Stimulated activated CD4-positive, alpha-beta T cell treated with anti-CD3 and anti-CD28 coated beads, Interleukin-1b, Interleukin-23, amount 100 ng/mL, for 48 hours (primary cell): ENCODE measurements at regions not wholly inside any gene's neighbourhood (a gene's known extent, or its start where the extent isn't known, plus 50 kb on each side); places are given as distances from the start of the nearest gene placed in this dataset.

Source experiments
- DNase-seq: peaks from one replicate; pipeline ENCODE4 v3.0.0-alpha.2; 2020

DNA sequence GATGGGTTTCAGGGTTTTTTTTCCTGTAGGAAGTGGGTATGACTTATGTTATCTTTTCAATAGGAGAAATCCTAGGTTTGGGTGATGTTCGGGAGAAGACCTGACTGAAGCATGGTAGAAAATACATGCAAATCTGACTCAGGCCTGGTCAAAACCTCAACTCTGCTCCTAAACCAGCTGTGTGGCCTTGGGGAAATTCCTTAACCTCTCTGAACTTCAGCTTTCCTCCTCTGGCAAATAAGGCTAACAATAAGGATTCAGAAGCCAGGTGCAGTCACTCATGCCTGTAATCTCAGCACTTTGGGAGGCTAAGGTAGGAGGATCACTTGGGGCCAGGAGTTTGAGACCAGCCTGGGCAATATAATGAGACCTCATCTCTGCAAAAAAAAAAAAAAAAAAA lies 148.5 kb downstream of the PHETA1 start:
- DNase-seq: no peak

DNA sequence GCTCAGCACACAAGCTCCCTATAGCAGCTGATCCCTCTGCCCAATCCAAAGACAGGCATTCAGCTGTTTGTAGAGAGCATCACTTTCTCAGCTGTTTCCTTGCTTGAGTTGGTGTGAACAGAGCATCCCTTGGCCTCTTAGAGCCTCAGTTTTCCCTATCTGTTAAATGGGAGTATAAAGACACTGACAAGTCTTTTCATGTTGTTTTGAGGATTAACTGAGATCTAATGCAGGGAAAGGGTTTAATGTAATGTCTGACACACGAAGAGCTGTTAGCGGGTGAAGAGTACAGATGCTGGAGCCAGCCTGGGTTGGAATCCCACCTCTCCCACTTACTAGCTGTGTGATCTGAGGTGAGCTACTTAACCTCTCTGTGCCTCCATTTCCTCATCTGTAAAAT lies 149.5 kb downstream of the PHETA1 start:
- no peak for DNase-seq

DNA sequence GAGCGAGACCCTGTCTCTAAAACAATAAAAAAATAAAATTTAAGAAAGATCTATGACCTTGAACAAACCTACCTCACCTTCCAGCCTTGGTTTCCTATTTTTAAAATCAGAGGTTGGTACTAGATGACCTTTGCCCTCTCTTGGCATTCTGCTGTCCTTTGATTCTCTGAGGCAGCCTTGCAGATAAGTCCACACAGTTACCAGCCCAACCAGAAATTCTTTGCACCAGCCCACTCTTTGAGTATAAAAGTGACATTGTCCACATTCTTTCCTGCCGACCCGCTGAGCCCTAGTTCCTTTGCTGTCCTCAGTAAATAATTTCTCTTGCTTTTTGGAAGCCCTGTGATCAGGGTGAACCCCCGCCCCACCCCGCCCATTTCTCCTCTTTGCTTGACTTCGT lies 150.4 kb downstream of the PHETA1 start:
- DNase-seq: no peak

DNA sequence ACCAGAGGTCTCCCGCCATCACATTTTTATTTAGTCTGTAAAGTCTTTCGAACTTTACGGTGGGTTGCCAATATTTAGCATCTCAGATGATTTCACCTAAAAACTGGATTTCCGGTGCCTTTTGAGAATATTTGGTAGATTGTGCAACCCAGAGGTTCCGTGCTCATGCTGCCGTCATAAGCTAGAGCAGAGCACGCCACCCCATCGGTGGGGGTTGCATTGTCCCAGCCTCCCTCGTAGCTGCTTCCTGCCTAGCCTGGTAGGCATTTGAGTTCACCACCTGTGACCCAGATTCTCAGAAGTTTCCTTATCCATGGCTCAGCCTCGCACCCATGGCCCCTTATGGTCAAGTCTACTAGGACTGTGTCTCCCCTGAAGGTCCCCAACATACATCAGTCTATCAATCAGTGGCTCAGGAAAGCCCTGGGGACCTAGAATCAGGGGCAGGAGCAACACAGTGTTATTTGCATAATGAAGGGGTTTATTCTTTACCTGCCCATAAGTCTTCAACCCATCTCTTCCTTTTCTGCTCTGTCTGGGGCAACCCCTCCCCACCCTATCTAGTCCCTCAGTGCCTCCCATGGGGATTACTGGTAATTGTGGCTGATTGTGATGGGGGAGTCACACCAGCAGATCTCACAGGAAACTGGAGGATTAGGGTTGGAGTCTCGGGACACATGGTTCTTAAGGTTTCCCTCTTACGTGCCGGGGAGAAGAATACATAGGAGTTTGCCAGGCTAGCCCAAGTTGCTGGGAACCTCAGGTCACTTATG lies 152.3 kb downstream of the PHETA1 start:
- no peak for DNase-seq

DNA sequence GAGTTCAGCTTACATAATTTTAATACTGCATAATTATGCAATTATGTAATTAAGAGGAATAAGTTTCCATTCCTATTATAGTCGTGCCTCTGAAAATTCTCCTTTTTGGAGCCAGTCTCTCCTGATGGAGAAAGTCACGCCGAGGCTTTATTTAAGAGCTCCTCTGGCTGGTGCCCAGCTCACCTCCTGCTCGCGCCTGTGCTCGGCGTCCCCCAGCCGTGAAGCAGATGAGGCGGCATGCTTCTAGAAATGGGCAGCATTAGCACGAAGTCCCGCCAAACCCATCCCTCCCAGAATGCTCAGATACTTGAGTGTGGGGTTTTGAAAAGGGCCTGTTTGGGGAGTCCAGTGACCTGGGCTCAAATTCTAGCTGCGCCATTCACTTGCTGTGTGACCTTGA lies 153.0 kb downstream of the PHETA1 start:
- DNase-seq: no peak

DNA sequence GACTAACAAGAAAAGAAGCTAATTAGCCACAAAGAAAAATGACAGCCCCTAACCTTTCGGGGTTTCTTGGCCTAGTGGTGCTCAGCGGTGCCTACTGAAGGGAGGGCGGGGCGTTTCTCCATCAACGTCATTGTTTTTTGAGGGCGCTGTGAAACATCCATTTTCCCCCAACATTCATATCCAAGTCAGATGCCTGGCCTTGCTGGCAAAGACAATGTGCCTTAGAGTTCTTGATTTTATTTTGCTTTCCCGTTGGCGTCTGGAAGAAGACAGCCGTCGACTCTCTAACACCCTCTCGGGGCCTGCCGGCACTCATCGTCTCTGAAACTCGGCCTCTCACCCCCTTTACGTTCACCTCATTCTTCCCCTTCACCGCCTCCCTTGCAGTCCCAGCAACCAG lies 154.5 kb downstream of the PHETA1 start:
- no peak for DNase-seq

DNA sequence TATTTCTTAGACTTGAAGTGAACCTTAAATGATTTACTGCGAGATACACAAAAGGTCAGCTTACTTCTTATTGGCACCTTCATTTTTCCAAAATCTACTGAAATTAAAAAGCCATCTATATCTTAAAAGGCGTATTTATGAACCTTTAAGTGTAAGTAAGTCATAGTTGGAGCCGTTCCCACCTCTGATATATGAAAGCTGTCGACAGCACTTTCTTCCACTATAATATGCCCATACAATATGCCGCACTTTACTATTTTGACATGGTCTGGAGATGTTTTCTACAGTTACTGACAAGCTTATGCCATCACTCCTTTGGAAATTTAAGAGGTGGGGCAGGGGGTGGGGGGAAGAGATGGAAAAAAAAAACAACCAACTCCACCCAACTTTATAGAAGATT lies 155.3 kb downstream of the PHETA1 start:
- DNase-seq: no peak

DNA sequence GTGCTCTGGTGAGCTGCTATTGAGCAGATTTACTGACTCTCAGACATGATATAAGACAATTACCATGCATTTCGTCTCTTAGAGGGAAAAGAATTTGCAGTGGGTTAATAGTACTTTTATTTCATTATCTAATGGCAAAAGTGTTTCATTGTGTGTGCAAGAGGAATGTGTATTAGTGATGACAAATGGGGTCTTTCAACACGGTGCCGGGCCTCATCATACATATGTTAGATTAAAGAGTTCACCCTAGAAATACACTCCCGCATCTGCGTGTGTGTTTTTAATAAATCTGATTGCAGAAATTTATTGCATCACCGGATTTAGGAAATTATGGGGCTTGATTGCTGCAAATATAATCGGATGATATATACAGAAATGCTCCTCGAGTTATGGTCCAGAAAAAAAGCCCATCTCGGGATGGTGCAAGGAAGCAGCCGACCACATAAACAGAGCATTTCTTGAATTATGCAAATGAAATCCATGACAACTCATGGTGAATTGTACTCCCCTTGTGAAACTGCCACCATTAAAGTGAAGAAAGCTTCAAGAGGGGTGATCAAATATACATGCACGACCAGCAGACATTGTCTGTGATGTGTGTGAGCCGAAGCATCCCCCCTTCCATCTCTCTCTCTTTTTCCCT lies 156.0 kb downstream of the PHETA1 start:
- DNase-seq: no peak

DNA sequence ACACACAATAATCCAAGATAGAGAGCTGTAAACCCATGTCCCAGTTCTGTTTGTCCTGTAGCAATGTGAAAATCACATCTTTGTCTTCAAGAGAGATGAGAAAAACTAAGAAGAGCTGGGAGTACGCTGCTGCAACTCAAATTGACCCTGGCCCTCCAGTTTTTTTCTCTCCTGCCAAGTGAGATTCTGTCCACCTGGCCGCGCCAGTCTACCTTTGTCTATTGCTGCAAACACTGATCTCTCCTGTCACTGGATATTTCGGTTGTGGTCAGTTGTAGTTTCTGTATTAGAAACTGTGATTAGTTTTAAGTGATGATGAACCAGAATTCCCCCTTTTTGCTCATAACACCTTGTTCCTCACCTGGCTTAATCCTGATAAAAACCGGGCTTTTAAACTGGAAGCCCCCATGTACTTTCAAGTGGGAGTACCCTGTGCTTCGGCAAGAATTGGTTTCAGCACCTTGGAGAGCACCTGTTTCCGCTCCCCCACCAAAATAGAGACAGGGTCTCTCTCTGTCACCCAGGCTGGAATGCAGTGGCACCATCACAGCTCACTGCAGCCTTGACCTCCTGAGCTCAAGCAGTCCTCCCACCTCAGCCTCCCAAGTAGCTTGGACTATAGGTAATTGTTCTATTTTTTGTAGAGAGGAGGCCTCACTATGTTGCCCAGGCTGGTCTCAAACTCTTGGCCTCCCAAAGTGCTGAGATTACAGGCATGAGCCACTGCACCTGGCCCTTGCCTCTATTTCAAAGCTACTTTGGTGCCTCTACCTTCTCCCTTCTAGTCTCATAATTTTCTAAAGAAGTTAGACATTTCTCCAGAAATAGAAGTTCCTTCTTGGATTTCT lies 156.8 kb downstream of the PHETA1 start:
- DNase-seq: no peak

DNA sequence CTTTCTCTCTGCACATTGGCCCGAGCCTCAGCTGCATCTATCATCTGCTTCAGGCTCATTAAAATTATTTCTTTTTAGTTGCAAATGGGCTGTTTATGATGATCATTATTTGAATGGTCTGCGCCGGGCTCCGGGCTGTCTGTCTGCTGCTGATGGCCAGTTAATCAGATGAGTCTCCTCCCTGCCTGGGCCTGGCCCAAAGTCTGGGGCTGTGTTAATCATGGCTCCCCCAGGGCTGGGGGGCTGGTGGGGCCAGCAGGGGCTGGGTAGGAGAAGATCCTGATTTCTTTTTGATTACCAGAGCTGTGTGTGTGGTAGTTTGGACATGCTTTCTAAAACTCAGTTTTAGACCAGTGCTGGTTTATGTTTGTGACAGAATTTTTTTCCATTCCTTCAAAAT lies 159.1 kb downstream of the PHETA1 start:
- DNase-seq: no peak

DNA sequence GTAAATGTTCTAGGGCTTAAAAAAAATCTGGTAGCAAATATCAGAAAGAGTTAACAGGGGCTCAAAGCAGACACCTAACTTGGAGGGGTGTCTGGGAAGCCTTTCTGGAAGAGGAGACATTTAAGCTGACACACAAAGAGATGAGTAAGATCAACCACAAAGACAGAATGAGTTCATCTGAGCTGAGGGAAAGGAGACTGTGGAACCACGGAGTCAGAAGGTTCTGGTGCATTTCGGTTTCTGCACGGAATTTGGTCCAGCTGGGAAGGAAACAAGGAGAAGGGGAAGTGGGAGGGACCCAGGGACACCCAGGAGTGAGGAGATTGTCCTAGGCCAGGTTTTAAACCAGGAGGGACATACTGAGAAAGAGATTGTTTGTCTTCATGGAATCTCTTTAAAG lies 161.1 kb downstream of the PHETA1 start:
- no peak for DNase-seq

DNA sequence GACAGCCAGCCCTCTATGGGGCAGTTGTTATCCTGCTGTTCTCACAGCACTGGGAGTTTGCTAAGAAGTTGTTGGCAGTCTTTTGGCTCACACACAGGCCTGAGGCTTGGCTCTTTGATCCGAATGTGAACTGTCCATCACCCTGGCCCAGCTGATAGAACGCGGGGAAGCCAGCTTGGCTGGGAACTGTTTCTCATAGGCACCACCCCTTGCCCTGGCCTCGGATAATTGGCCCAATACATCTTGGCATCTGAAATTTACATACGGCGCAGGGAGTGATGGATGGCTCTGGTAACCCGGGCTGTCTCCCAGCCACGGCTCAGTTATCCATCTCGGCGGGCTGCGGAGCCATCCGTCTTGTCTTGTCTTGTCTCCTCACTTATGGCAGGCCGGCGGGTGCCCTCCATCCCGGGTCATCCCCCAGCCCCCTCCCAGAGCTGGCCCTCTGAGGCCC lies 164.1 kb downstream of the PHETA1 start:
- no peak for DNase-seq

DNA sequence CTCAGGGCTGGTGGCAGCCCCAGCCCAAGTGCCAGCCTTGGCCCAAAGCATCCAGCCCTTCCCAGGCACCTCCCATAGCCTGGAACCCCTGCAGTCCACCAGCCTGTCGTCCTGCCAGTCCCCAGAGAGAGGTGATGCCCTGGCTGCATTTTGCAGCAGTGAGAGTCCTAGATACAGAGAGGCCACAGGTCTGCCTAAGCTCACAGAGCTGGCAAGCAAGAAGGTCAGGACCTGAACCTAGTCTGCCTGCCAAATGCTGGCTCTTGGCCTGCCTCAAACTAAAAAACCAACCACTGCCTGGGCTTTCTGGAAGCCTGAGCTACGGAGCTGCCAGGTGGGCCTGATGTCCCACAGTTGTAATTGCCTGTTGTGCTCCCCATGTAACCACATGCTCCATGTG lies 164.9 kb downstream of the PHETA1 start:
- DNase-seq: no peak

DNA sequence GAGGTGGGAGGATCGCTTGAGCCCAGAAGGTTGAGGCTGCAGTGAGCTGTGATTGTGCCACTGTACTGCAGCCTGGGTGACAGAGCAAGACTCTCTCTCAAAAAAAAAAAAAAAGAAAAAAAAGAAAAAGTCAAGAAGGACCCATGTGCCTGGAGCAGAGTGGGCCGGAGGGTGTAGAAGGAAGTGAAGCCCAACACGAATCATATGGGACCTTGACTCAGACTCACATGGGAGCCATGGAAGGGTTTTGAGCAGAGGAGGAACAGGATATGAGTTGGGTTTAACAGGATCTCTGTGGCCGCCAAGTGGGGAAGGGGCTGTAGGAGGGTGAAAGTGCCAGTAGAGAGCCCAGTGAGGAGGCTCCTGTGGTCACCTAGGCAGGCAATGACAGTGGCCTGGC lies 165.4 kb downstream of the PHETA1 start:
- DNase-seq: no peak

DNA sequence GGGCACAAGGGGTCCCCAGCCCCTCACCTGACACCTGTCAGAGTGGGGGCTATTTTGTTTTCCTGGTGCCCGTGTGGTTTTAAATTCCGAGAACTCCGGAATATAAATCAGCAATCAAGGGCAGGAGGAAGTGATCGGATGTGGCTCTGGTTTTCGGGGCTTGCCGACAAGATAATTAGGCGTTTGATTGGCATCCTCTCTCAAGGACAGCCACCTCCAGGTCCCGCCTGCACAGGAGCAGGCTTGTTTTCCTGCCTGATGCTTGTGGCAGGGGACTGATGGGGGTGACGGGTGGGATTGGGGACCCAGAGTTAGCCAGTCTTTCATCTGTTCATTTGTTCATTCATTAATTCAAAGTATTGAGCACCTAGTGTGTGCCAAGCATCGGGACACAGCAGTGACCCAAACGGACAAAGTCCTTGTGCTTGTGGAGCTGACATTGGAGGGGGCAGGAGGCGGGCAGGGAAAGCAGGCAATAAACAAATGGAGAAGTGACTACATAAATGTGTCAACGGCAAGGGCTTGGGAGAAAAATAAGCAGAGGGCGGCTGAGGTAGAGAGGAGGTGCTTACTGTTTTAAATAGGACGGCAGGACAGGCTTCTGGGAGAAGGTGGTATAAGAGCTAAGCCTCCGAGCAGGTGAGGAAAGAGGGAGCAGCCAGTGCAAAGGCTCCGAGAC lies 166.5 kb downstream of the PHETA1 start:
- no peak for DNase-seq

DNA sequence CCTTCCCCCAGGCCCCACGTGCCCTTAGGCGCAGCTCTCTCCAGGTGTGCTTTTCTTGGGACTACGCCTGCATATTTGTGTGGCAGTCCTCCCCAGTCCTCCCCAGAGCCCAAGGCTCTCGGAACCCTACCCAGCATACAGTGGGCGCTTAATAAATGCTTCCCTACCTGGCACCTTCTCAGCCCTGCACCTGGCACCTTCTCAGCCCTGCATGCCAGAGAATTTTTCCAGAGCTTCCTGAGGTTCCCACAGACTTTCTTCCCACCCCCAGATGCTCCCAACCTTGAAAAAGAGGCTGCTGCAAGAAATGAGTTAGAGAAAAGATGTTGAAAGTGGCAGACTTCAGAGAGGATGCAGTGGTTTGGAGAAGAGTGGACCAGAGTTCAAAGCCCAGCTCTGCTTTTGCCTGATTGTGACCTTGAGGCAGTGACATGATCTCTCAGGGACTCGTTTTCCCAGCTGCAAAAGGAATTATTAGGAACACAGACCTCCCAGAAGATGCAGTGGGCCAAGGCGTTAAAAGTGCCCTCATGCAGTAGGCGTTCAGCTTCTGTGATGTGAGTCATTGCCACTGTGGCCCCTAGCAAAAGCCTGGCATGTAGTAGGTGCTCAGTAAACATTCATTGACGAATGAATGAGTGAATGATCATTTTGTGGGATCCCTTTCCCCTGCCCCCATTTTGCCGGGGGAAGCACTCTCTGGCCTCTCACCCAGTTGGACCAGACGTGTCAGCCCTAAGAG lies 167.2 kb downstream of the PHETA1 start:
- DNase-seq: no peak

DNA sequence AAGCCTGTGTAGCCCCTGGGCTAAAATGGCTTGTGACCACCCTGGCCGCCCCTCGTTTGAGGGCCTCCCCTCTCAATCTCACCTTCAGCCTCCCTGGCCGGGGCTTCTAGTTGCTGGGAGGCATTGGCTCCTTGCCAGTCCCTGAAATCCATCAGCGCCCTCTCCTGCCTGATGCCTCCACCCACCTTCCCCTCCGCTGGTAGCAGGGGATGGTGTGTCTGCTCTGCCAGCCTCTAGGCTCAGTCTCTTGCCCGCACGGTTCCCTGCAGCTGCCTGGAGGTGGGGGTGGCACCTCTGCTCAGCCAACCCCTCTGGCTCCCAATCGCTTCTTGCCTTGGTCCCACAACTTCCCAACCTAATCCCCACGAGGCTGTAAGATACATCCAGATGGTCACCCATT lies 167.9 kb downstream of the PHETA1 start:
- DNase-seq: no peak

DNA sequence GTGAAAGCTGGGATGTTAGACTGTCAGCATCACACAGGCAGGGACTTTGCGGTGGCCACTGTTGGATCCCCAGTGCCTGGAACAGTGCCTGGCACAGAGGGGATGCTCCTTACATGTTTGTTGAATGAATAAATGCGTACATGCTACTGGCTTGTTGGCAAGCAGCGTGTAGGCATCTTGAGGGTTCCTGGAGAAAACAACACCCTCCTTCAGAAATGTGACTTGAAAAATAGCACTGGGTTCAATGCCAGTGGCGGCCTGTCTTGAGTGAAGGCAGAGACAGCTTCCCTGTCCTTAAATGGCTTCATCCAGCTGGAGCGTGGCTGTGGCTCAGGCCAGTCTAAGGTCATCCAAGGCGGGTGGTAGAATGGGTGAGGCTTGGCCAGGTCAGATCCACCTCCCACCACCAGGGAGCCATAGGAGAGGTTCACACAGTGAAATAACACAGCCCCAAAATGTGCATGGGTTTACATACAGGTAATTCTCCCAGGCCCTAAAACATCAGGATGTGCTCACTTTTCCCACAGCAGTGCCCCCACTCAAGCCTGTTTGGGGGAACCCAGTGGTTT lies 171.4 kb downstream of the PHETA1 start:
- DNase-seq: no peak

DNA sequence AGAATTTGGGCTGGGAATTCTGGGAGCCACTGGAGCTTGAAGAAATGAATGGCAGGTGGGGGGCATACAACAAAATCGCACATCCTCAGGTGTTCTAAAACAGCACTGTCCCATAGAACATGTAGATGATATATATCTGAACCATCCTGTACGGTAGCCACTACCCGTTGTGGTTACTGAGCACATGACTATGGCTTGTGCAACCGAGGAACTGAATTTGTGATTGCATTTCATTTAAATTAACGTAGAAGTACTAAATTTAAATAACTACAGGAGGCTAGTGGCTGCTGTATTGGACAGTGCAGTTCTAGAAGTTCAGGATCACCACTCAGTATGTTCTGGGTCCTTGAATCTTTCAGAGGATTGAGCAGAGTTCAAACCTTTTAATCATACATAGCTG lies 172.4 kb downstream of the PHETA1 start:
- no peak for DNase-seq

DNA sequence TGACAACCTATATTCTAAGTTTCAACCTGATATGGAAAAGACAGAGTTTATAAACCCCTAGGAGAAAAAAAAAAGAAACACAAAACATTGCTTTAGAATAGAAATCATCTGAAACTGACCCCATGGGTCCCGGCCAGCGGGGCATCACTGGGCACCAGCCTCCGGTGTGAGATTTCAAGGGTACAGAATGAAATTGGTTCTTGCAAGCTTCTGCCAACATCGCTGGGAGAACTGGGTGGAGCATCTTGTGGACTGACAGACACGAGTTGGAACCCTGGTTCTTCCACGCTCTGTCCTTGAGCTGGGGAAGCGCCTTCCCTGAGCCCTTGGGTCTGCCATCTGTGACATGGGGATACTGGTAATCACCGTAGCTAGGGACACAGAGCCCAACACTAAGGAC lies 173.6 kb downstream of the PHETA1 start:
- no peak for DNase-seq

DNA sequence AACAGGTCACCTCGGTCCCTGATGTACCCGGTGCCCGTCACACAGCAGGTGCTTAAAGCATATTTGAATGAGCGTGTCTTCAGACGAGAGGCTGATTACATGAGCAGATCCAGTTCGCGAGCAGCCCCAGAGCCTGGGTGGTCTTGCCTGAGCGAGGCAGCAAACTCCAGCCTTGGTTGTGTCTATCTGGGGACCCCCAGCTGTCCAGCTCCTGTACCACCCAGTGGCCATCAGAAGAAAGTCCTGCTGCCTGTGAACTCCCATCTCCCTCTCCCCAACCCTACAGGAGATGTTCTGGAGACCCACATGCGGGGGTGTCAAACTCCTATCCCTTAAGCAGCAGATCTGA lies 174.2 kb downstream of the PHETA1 start:
- DNase-seq: no peak

DNA sequence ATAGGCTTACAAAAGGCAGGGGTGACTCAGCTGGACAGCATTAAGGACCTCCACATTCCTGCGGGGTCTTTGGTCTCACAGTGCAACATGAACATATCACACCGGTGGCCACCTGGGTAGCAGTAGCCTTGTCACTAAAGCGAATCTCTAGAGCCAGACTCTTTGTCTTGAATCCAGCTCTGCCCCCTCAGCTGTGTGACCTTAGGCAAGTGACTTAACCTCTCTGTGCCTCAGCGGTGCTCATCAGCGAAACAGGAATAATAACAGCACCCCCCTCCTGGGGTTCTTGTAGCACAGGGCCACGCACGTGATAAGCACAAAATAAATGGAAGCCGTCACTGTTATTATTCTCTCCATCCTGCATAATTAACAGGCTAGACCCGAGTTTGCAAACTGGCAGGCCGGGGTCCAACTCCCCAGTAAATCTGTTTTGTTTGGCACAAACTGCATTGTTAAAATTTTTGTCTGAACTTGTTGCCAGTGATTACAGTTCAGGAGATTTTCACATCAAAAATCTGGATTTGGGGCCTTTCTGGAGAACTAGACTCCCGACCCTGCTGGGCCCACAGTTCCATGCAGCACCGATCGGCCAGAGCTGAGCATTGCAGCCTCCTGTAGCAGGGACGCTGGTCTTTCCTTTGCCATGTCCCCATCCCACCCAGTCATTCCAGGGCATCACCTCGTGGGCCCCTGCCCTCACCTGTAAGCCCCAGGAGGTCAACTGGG lies 174.8 kb downstream of the PHETA1 start:
- no peak for DNase-seq
